DOHH2 (cell line): ENCODE measurements at regions not wholly inside any gene's neighbourhood (a gene's known extent, or its start where the extent isn't known, plus 50 kb on each side); places are given as distances from the start of the nearest gene placed in this dataset.

ENCODE experiments used
- EZH2phosphoT487 ChIP-seq: fragments of 200-600 bp; sonication (generic); IDR thresholded peaks from 2 replicates; pipeline ENCODE4 v1.6.1; 2017; ENCODE audit warnings: borderline replicate concordance, mild to moderate bottlenecking, antibody characterized with exemption, low read length, moderate library complexity, mixed read lengths
- TF ChIP-seq, protein P1 (sequence below): fragments of 200-600 bp; sonication (generic); IDR thresholded peaks from one replicate; pipeline ENCODE4 v1.5.1; 2014; ENCODE audit warnings: antibody characterized with exemption, mild to moderate bottlenecking, low read depth, low read length; ENCODE audit not compliant: poor library complexity, severe bottlenecking

DNA sequence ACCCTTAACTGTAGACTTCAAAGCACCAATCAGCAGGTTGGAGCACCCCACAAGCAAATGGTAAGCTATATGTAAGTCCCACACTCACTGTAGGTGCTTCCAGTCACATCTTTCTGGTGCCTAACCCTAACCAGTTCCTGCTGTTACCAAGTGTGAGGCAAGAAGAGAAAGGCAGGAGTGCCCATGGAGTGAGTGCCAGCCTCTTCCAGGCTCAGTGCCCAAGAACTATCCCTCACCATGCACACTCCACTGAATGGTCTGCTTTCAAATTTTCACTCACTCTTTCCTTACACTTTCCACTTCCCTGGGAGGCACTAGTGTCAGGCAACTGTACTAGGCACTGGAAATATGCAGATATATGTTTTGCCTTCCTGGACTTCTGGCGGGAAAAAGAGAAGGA is 62.2 kb upstream of the ZDHHC17 start:
- TF ChIP-seq, protein P1, sequence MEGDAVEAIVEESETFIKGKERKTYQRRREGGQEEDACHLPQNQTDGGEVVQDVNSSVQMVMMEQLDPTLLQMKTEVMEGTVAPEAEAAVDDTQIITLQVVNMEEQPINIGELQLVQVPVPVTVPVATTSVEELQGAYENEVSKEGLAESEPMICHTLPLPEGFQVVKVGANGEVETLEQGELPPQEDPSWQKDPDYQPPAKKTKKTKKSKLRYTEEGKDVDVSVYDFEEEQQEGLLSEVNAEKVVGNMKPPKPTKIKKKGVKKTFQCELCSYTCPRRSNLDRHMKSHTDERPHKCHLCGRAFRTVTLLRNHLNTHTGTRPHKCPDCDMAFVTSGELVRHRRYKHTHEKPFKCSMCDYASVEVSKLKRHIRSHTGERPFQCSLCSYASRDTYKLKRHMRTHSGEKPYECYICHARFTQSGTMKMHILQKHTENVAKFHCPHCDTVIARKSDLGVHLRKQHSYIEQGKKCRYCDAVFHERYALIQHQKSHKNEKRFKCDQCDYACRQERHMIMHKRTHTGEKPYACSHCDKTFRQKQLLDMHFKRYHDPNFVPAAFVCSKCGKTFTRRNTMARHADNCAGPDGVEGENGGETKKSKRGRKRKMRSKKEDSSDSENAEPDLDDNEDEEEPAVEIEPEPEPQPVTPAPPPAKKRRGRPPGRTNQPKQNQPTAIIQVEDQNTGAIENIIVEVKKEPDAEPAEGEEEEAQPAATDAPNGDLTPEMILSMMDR = no peak
- TF ChIP-seq EZH2phosphoT487 = no peak
